ENCODE measurements at regions not wholly inside any gene's neighbourhood (a gene's known extent, or its start where the extent isn't known, plus 50 kb on each side); places are given as distances from the start of the nearest gene placed in this dataset.

- Histone ChIP-seq H3K9me3 (replicated peaks) (no peaks in the 10 kb centered on the region), H3K36me3 (no peaks in the 10 kb centered on the region), H3K27me3 (ENCODE audit: low read depth) (no peaks in the 10 kb centered on the region), H3K27ac (replicated peaks) (no peak overlapping the region), H3K4me3 (no peak overlapping the region), H3K4me1 (no peaks in the 10 kb centered on the region)
- TF ChIP-seq, protein P1, sequence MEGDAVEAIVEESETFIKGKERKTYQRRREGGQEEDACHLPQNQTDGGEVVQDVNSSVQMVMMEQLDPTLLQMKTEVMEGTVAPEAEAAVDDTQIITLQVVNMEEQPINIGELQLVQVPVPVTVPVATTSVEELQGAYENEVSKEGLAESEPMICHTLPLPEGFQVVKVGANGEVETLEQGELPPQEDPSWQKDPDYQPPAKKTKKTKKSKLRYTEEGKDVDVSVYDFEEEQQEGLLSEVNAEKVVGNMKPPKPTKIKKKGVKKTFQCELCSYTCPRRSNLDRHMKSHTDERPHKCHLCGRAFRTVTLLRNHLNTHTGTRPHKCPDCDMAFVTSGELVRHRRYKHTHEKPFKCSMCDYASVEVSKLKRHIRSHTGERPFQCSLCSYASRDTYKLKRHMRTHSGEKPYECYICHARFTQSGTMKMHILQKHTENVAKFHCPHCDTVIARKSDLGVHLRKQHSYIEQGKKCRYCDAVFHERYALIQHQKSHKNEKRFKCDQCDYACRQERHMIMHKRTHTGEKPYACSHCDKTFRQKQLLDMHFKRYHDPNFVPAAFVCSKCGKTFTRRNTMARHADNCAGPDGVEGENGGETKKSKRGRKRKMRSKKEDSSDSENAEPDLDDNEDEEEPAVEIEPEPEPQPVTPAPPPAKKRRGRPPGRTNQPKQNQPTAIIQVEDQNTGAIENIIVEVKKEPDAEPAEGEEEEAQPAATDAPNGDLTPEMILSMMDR (IDR thresholded peaks at IDR 0.05; ENCODE audit: borderline replicate concordance), result no peak
- no peak for DNase-seq
- intact Hi-C loops (cut with micrococcal nuclease), result no loop called here
These were observed 212.9 kb upstream of the PRDM1 start for GRCh38 chr6:105873211-105873704.

- Histone ChIP-seq H3K27me3 (ENCODE audit: low read depth) (no peaks in the 10 kb centered on the region), H3K4me3 (no peak overlapping the region), H3K4me1 (no peaks in the 10 kb centered on the region), H3K9me3 (replicated peaks) (no peaks in the 10 kb centered on the region), H3K36me3 (no peaks in the 10 kb centered on the region), H3K27ac (replicated peaks) (no peak overlapping the region)
- intact Hi-C loops (cut with micrococcal nuclease), result no loop called here
- DNase-seq, result no peak
- TF ChIP-seq, protein P1 (IDR thresholded peaks at IDR 0.05; ENCODE audit: borderline replicate concordance), result no peak
These were observed 213.9 kb upstream of the PRDM1 start for GRCh38 chr6:105872249-105872648.

DNA sequence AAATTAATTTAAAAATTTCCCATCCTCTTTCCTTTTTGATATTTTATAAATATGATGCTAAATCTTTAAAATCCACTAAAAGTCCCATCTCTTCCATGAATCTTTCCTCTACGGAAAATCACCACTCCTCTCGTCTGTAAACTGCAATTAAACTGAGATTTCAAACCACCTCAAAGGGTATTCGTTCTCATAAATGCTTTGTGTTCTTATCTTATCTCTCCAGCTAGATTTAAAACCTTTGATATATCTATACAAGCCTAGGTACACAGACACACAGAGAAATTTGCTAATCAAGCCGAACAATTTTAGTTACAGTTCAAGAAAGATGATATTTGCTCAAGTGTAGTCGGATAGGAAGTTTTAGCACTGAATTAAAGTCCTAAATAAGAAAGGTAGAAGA lies 214.6 kb upstream of the PRDM1 start:
- Histone ChIP-seq H3K27me3 (ENCODE audit: low read depth) (no peaks in the 10 kb centered on the region), H3K4me3 (no peak overlapping the region), H3K36me3 (no peaks in the 10 kb centered on the region), H3K27ac (replicated peaks) (no peak overlapping the region), H3K4me1 (no peaks in the 10 kb centered on the region), H3K9me3 (replicated peaks) (no peaks in the 10 kb centered on the region)
- TF ChIP-seq, protein P1 (IDR thresholded peaks at IDR 0.05; ENCODE audit: borderline replicate concordance), result no peak
- no peak for DNase-seq
- intact Hi-C loops (cut with micrococcal nuclease), result no loop called here

GRCh38 chr6:105869835-105870440 lies 216.2 kb upstream of the PRDM1 start:
- Histone ChIP-seq H3K9me3 (replicated peaks) (no peaks in the 10 kb centered on the region), H3K36me3 (no peaks in the 10 kb centered on the region), H3K4me1 (no peaks in the 10 kb centered on the region), H3K27me3 (ENCODE audit: low read depth) (no peaks in the 10 kb centered on the region), H3K27ac (replicated peaks) (no peak overlapping the region), H3K4me3 (no peak overlapping the region)
- intact Hi-C loops (cut with micrococcal nuclease), result no loop called here
- DNase-seq, result no peak
- TF ChIP-seq, protein P1 (IDR thresholded peaks at IDR 0.05; ENCODE audit: borderline replicate concordance), result no peak

DNA sequence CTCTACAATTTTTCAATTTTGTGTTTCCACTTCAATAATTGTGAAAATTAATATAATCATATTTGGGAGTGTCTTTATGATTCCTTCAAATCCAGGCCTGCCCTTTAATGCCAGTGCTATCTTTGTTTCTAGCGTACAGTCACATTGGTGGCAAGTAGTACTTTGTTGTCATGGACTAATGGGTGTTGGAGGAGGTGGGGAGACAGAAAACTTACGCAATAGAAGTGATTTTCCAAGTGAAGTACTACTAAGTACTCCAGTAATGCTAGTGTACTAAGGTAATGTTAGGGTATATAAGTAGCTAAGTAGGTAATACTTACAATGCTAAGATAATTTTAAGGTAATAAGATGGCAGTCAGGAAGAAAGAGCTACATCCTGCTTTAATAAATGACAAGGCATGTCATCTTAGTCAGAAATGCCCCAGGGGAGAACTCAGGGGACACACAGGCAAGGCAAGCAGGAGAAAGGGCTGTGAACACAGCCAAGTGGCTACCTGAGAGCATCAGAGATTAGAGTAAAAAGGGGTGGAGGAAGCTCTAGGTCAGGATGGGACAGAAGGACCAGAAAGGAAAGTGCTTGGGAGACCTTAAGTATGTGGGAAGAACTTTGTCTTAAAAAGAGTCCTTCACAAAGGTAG lies 217.2 kb upstream of the PRDM1 start:
- H3K9me3 ChIP-seq (replicated peaks), result no peaks in the 10 kb centered on the region
- H3K4me1 ChIP-seq, result no peaks in the 10 kb centered on the region
- H3K27ac ChIP-seq (replicated peaks), result no peak overlapping the region
- H3K27me3 ChIP-seq (ENCODE audit: low read depth), result no peaks in the 10 kb centered on the region
- no peak overlapping the region for H3K4me3 ChIP-seq
- TF ChIP-seq, protein P1 (IDR thresholded peaks at IDR 0.05; ENCODE audit: borderline replicate concordance), result no peak
- intact Hi-C loops (cut with micrococcal nuclease), result no loop called here
- H3K36me3 ChIP-seq, result no peaks in the 10 kb centered on the region
- DNase-seq, result no peak

Measured in left ventricle myocardium inferior (tissue), 1 donor.